ES-I3 (cell line): ENCODE measurements at regions not wholly inside any gene's neighbourhood (a gene's known extent, or its start where the extent isn't known, plus 50 kb on each side); places are given as distances from the start of the nearest gene placed in this dataset.

ENCODE experiments used
- H3K36me3 ChIP-seq: 2 replicates; pipeline ENCODE4 v1.6.1; 2013; ENCODE audit warnings: mild to moderate bottlenecking, low read length, control low read depth, moderate library complexity; ENCODE audit not compliant: insufficient read depth
- H3K4me1 ChIP-seq: 2 replicates; pipeline ENCODE4 v1.6.1; 2013; ENCODE audit warnings: mild to moderate bottlenecking, control low read depth, low read length; ENCODE audit not compliant: insufficient read depth
- H3K9ac ChIP-seq: 2 replicates; pipeline ENCODE4 v1.6.1; 2013; ENCODE audit warnings: low read depth, mild to moderate bottlenecking, low read length, moderate library complexity
- H3K9me3 ChIP-seq: 2 replicates; pipeline ENCODE4 v1.6.1; 2013; ENCODE audit warnings: mild to moderate bottlenecking, low read length, moderate library complexity; ENCODE audit not compliant: control insufficient read depth, insufficient read depth

DNA sequence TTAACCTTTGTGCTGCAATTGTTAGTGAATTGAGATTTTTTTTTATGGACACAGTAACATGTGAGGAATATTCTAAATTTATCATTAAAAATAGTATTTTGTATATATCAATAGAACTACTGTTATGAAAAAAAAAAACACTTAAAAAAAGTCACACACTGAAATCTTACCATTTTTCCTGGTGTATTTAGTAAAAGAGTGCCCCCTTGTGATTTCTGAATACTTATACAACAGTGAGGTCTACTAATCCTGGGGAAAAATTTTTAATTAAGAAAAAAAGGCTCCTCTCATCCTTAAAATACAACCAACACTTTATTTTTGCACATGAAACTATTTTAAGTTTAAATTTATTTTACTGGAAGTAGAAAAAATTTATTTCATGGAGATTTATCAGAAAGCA lies 56.4 kb upstream of the SPOCK3 start:
- H3K4me1 ChIP-seq: peaks cover 5% of the 10 kb centered on the region; the same call in 1 of the 2 replicates
- no peaks in the 10 kb centered on the region for H3K36me3 ChIP-seq
- no peak overlapping the region for H3K9ac ChIP-seq
- no peaks in the 10 kb centered on the region for H3K9me3 ChIP-seq

DNA sequence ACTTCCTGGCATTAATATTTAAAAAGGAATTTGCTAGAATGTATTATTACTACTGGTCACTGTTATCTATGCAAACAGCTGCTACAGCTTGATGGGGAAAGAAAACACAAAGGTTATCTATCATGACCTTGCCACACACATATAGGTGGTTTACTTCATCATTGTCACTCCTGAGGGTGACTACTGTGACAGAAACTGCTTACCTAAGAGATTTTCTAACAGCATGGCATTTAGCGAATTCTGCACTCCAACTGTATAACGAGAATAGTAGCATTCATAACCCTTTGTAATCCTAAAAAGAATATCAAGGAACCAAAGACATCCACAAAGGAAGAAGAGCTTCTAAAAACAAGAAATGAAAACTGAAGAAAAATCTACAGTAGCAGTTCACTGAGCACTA lies 74.6 kb upstream of the SPOCK3 start:
- H3K36me3 ChIP-seq: no peaks in the 10 kb centered on the region
- no peaks in the 10 kb centered on the region for H3K9me3 ChIP-seq
- no peaks in the 10 kb centered on the region for H3K4me1 ChIP-seq
- H3K9ac ChIP-seq: no peak overlapping the region

DNA sequence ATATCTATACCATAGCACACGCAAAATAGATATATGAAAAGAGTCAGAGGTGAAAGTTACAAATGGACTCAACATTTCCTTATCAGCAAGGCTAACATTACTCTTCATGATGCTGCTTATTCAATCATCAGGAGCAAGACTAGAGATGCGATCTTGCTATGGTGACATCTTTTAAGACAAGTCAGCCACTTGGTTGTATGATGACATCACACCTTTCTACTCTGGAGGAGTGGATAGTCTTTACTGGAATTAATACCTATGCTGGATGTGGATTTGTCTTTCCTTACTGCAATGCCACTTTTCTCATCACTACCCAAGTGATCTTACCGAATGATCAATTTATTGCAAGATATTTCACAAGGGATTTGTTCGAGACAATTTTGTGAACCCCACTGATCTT lies 87.0 kb upstream of the SPOCK3 start:
- Histone ChIP-seq H3K36me3 (no peaks in the 10 kb centered on the region), H3K9me3 (no peaks in the 10 kb centered on the region), H3K4me1 (no peaks in the 10 kb centered on the region), H3K9ac (no peak overlapping the region)

DNA sequence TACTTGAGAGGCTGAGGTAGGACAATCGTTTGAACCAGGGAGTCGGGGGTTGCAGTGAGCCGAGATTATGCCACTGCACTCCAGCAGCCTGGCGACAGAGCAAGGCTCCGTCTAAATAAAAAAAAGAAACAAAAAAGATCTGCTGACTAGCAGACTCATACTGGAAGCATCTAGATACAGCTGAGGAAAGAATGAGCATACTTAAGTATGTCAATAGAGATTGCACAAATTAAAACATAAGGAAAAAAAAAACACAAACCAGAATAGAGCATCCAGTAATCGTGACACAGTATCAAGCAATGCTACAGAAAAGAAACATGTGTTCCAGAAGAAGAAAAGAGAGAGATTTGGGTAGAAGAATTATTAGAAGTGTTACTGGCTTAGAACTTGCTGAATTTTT lies 105.5 kb upstream of the SPOCK3 start:
- H3K4me1 ChIP-seq: no peaks in the 10 kb centered on the region
- no peaks in the 10 kb centered on the region for H3K9me3 ChIP-seq
- H3K9ac ChIP-seq: no peak overlapping the region
- no peaks in the 10 kb centered on the region for H3K36me3 ChIP-seq

DNA sequence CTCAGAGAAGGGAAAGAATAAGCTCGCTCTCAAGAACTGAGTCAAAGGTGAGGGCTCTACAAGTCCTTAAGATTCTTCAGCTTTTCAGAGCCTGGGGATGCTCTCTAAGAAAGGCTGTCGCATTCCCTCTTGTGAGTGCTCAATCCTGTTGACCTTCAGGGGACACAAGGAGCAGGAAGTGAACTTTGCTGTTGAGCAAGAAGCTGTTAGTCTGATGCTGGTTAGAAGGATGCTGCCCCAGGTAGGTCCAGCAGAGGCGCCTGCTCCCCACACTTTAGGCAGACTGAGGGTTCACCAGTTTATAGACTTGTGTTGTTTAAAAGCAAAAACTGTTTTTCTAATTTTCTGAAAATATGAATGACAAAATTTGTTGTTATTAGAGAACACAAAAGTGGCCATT lies 125.4 kb upstream of the SPOCK3 start:
- Histone ChIP-seq H3K36me3 (no peaks in the 10 kb centered on the region), H3K4me1 (no peaks in the 10 kb centered on the region), H3K9me3 (no peaks in the 10 kb centered on the region), H3K9ac (no peak overlapping the region)

DNA sequence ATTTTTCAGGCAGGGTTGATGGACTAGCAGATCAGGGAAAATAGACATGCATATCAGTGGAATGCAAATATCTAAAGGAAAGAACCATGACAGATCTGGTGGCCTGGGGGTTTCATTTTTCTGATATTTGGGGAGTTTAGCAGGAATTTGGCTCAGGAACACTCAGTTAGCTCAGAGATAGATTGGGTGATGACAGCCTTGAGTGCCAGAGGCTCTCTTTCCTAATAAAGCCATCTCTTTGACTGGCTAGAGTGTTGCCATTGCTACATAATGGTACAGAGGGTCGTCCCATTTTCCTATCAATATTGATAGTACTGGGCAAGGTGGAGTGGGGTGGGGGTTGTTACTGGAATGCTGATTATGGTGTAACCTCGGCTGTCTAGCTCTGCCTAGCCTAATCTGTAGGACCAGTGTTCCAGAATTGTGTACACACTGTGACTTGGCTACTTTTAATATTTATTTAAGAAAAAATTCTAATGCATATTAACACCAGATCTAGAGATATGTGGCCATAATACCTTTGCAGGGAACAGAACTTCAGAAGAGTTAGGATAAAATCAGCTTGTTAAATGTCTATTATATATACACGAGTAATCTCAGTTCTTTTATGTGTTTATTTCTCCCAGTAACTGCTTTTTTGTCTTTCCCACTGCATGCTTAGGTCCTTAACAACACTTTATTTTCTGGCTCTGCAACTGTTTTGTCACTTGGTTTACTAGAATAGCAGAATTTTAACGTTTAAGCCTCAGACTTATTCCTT lies 145.0 kb upstream of the SPOCK3 start:
- no peaks in the 10 kb centered on the region for H3K36me3 ChIP-seq
- no peaks in the 10 kb centered on the region for H3K9me3 ChIP-seq
- H3K4me1 ChIP-seq: no peaks in the 10 kb centered on the region
- H3K9ac ChIP-seq: no peak overlapping the region

DNA sequence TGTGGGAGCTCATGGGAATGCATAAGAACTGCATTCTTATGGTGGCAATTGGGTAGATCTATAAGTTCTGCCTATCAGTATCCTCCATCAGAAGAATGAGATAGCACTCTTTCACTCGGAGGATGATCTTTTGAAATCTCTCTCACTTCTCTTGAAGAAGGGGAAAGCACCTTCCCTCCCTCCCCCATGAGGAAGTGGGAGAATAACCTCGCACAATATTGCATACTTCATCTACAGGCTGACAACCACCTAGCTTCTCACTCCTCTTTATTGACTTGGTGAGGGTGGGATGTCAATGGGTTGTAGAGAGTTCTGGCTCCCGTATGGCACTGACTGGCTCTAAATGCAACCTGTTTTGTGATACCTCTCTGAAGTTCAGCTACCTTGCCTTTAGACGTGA lies 146.7 kb upstream of the SPOCK3 start:
- Histone ChIP-seq H3K4me1 (no peaks in the 10 kb centered on the region), H3K9me3 (no peaks in the 10 kb centered on the region), H3K36me3 (no peaks in the 10 kb centered on the region), H3K9ac (no peak overlapping the region)

DNA sequence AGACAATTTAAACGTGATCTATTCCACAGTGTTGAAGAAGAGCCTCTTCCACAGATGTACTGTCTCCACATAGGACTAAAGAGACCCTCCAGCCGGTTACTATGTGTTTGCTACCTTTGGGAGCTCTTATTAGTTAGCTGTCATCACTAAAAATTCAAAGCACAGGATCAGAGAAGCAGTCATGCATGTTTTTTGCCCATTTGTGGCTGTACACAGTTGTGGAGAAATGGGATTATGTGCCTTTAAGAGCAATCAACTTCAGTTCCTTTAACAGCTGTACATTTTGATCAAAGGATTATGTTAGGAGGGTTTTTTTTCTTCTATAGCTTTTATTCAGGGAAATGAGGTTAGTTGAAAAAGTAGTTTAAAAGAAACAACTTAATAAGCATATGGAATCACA lies 149.0 kb upstream of the SPOCK3 start:
- H3K36me3 ChIP-seq: no peaks in the 10 kb centered on the region
- no peaks in the 10 kb centered on the region for H3K4me1 ChIP-seq
- H3K9ac ChIP-seq: no peak overlapping the region
- no peaks in the 10 kb centered on the region for H3K9me3 ChIP-seq

DNA sequence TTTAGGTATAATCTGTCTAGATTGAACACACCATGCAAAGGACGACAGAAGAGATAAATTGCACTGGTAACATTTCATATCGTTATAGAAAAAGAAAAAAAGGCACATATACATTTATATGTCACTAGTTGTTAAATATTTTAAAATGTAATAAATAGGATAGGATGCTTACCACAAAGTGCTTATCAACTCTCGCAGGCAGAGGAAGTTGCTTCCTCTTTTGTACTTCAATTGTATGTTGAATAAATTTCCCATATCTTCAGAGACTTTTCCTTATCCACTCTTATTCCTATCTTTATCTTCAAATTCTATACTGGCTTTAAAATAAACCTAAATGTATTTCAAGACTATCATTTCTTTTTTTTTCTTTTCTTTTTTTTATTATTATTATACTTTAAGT lies 163.3 kb upstream of the SPOCK3 start:
- H3K36me3 ChIP-seq: no peaks in the 10 kb centered on the region
- no peaks in the 10 kb centered on the region for H3K9me3 ChIP-seq
- H3K4me1 ChIP-seq: no peaks in the 10 kb centered on the region
- H3K9ac ChIP-seq: no peak overlapping the region

DNA sequence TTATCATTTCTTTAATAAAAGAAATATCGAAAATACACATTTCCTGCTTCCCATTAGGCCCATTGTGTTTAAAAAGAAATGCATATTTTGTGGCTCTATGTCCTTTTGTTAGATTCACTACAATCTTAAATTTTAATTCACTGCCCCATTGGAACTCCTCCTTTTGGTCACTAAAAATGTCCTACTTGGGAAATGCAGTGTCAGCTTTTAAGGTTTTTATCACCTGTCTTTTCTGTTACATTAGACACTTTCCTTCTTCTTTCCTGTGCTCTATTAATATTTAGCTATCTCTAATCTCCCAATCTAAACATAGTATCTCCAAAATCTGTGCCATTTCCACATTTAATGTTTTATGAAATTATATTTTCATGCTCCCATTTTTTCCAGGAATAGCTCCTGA lies 164.9 kb upstream of the SPOCK3 start:
- H3K9me3 ChIP-seq: no peaks in the 10 kb centered on the region
- H3K36me3 ChIP-seq: no peaks in the 10 kb centered on the region
- H3K9ac ChIP-seq: no peak overlapping the region
- no peaks in the 10 kb centered on the region for H3K4me1 ChIP-seq

DNA sequence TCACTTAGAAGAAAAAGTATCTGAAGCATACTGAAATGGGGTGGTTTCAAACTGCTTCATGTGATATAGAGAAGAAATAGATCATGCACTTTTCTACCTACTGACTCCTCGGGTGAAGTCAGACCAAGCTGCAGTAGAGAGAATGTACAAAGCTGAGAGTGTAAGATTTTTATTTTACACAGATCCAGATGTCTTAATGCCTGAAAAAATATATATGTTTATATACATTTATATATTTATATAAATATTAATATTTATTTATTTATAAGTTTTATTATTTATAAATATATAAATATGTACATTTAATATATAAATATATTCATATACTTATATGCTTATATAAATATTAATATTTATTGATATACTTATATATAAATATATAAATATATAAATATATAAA lies 171.9 kb upstream of the SPOCK3 start:
- H3K9me3 ChIP-seq: no peaks in the 10 kb centered on the region
- no peaks in the 10 kb centered on the region for H3K36me3 ChIP-seq
- H3K9ac ChIP-seq: no peak overlapping the region
- H3K4me1 ChIP-seq: no peaks in the 10 kb centered on the region

DNA sequence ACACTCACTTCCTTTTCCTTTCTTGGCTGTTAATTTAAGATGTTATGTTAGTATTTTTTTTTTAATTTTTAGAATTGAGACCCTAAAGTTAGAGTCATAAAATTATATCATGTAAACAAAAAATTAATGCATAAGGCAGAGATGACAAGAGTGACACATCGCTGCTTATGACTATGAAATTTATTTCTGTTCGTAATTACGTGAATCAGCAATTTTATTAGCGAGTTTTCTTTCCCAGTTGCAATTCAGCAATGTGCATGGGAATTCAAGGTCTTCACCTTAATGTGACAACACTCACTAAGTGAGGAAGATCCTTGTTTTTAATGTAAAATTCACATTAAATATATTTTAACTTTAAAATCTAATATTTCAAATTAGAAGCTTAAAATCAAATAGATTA lies 181.2 kb upstream of the SPOCK3 start:
- Histone ChIP-seq H3K9ac (no peak overlapping the region), H3K9me3 (no peaks in the 10 kb centered on the region), H3K36me3 (no peaks in the 10 kb centered on the region), H3K4me1 (no peaks in the 10 kb centered on the region)

DNA sequence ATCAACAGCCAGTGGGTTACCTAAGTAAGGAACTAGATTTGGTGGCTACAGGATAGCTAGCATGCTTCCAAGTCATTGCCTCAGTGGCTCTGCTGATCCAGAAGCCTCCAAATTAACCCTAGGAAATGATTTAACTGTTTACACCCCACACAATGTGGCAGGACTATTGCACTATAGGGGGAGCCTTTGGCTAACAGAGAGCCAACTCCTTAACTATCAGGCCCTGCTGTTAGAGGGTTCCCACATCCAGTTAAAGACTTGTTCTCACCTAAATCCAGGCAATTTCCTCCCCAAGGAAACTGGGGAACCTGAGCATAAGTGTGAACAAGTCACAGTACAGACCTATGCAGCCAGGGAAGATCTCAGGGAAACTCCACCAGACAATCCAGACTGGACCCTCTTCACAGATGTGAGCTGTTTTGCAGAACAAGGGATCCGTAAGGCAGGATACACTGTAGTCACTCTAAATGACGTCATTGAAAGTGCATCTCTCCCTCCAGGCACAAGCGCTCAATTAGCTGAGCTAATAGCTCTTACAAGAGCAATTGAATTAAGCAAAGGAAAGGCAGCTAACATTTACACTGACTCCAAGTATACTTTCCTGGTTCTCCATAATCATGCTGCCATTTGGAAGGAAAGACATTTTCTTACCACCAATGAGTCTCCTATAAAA lies 185.3 kb upstream of the SPOCK3 start:
- H3K36me3 ChIP-seq: no peaks in the 10 kb centered on the region
- no peak overlapping the region for H3K9ac ChIP-seq
- peaks cover 4% of the 10 kb centered on the region; the same call in 1 of the 2 replicates for H3K4me1 ChIP-seq
- H3K9me3 ChIP-seq: no peaks in the 10 kb centered on the region

DNA sequence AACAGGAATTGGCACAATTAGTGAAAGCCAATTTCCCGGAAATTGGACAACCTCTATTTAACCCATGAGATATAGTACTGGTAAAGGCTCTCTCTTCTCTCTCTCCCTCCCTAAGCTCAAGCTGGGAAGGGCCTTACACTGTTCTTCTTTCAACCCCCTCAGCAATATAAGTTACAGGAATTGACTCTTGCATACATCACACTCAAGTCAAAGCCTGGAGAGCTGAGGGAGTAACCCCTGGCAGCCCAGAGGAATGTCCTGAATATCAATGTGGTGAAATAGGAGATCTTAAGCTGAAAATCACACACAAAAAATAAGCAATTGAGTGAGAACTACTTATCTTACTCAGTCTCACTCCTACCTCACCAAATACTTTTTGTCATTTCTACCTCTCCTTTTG lies 186.9 kb upstream of the SPOCK3 start:
- no peaks in the 10 kb centered on the region for H3K36me3 ChIP-seq
- peaks cover 4% of the 10 kb centered on the region; the same call in 1 of the 2 replicates for H3K4me1 ChIP-seq
- H3K9me3 ChIP-seq: no peaks in the 10 kb centered on the region
- H3K9ac ChIP-seq: no peak overlapping the region
